HEK293 (cell line): ENCODE measurements at regions not wholly inside any gene's neighbourhood (a gene's known extent, or its start where the extent isn't known, plus 50 kb on each side); places are given as distances from the start of the nearest gene placed in this dataset.

Experiments
- BCL11A ChIP-seq: fragments of 450-650 bp; formaldehyde crosslinking; IDR thresholded peaks from 2 replicates; pipeline ENCODE4 v1.5.1; 2016; ENCODE audit warnings: low read depth, missing biosample characterization, missing genetic modification characterization
- FEZF1 ChIP-seq: fragments of 450-650 bp; formaldehyde crosslinking; IDR thresholded peaks from 2 replicates; pipeline ENCODE4 v1.5.1; 2016; ENCODE audit warnings: missing biosample characterization, missing genetic modification characterization
- GLIS1 ChIP-seq: fragments of 450-650 bp; formaldehyde crosslinking; IDR thresholded peaks from 2 replicates; pipeline ENCODE4 v1.5.1; 2016; ENCODE audit warnings: missing biosample characterization, missing genetic modification characterization
- HOXA7 ChIP-seq: sonication (generic); formaldehyde crosslinking; IDR thresholded peaks from 2 replicates; pipeline ENCODE4 v1.8.1; 2022; ENCODE audit warnings: missing genetic modification reagents, borderline replicate concordance
- OSR2 ChIP-seq: fragments of 450-650 bp; formaldehyde crosslinking; IDR thresholded peaks from 2 replicates; pipeline ENCODE4 v1.5.1; 2016; ENCODE audit warnings: missing biosample characterization, missing genetic modification characterization
- PRDM1 ChIP-seq: fragments of 450-650 bp; formaldehyde crosslinking; IDR thresholded peaks from 2 replicates; pipeline ENCODE4; 2016; ENCODE audit warnings: missing biosample characterization, missing genetic modification characterization
- SALL2 ChIP-seq: fragments of 450-650 bp; formaldehyde crosslinking; IDR thresholded peaks from 2 replicates; pipeline ENCODE4 v1.5.0; 2017; ENCODE audit warnings: missing biosample characterization, mild to moderate bottlenecking, missing genetic modification characterization, borderline replicate concordance
- SCRT1 ChIP-seq: fragments of 450-650 bp; formaldehyde crosslinking; IDR thresholded peaks from 2 replicates; pipeline ENCODE4 v1.5.1; 2016; ENCODE audit warnings: missing biosample characterization, missing genetic modification characterization, borderline replicate concordance
- SP2 ChIP-seq: fragments of 450-650 bp; formaldehyde crosslinking; IDR thresholded peaks from 2 replicates; pipeline ENCODE4 v1.5.1; 2016; ENCODE audit warnings: missing biosample characterization, missing genetic modification characterization
- TRIM28 ChIP-seq: IDR thresholded peaks from 2 replicates; pipeline ENCODE4 v1.6.1; 2011; ENCODE audit warnings: low read length, control low read depth, borderline replicate concordance
- WT1 ChIP-seq: fragments of 450-650 bp; formaldehyde crosslinking; IDR thresholded peaks from 2 replicates; pipeline ENCODE4 v1.5.1; 2016; ENCODE audit warnings: missing biosample characterization, missing genetic modification characterization
- ZBTB48 ChIP-seq: fragments of 450-650 bp; formaldehyde crosslinking; IDR thresholded peaks from 2 replicates; pipeline ENCODE4 v1.5.1; 2016; ENCODE audit warnings: missing biosample characterization, missing genetic modification characterization
- ZEB2 ChIP-seq: fragments of 450-650 bp; formaldehyde crosslinking; IDR thresholded peaks from 2 replicates; pipeline ENCODE4 v1.5.1; 2016; ENCODE audit warnings: missing biosample characterization, missing genetic modification characterization
- ZFHX2 ChIP-seq: fragments of 450-650 bp; formaldehyde crosslinking; conservative IDR thresholded peaks from 2 replicates; pipeline ENCODE4 v1.5.1; 2016; ENCODE audit warnings: missing biosample characterization, missing genetic modification characterization
- ZNF132 ChIP-seq: fragments of 450-650 bp; formaldehyde crosslinking; IDR thresholded peaks from 2 replicates; pipeline ENCODE4 v1.5.1; 2017; ENCODE audit warnings: missing biosample characterization, missing genetic modification characterization, borderline replicate concordance
- ZNF169 ChIP-seq: fragments of 450-650 bp; formaldehyde crosslinking; IDR thresholded peaks from 2 replicates; pipeline ENCODE4 v1.5.1; 2016; ENCODE audit warnings: missing biosample characterization, missing genetic modification characterization
- ZNF202 ChIP-seq: fragments of 450-650 bp; formaldehyde crosslinking; IDR thresholded peaks from 2 replicates; pipeline ENCODE4 v1.5.1; 2016; ENCODE audit warnings: missing biosample characterization, missing genetic modification characterization, borderline replicate concordance
- ZNF24 ChIP-seq: fragments of 450-650 bp; formaldehyde crosslinking; IDR thresholded peaks from 2 replicates; pipeline ENCODE4 v1.5.1; 2016; ENCODE audit warnings: missing biosample characterization, missing genetic modification characterization
- ZNF266 ChIP-seq: fragments of 450-650 bp; formaldehyde crosslinking; IDR thresholded peaks from 2 replicates; pipeline ENCODE4 v1.5.1; 2016; ENCODE audit warnings: missing biosample characterization, missing genetic modification characterization, low read depth
- ZNF37A ChIP-seq: fragments of 450-650 bp; IDR thresholded peaks from 2 replicates; pipeline ENCODE4 v1.5.1; 2018; ENCODE audit warnings: missing biosample characterization, missing genetic modification characterization
- ZNF404 ChIP-seq: fragments of 450-650 bp; formaldehyde crosslinking; IDR thresholded peaks from 2 replicates; pipeline ENCODE4 v1.5.1; 2017; ENCODE audit warnings: missing biosample characterization, missing genetic modification characterization
- ZNF48 ChIP-seq: fragments of 450-650 bp; formaldehyde crosslinking; IDR thresholded peaks from 2 replicates; pipeline ENCODE4 v1.5.1; 2016; ENCODE audit warnings: missing biosample characterization, missing genetic modification characterization
- ZNF658 ChIP-seq: fragments of 450-650 bp; formaldehyde crosslinking; IDR thresholded peaks from 2 replicates; pipeline ENCODE4; 2016; ENCODE audit warnings: missing biosample characterization, missing genetic modification characterization
- TF ChIP-seq, protein P1 (sequence below): fragments of 450-650 bp; formaldehyde crosslinking; IDR thresholded peaks from 2 replicates; pipeline ENCODE4 v1.5.1; 2016; ENCODE audit warnings: missing biosample characterization, missing genetic modification characterization
- TF ChIP-seq, protein P2 (sequence below): fragments of 450-650 bp; formaldehyde crosslinking; IDR thresholded peaks from 2 replicates; pipeline ENCODE4 v1.5.1; 2016; ENCODE audit warnings: missing biosample characterization, missing genetic modification characterization
- TF ChIP-seq, protein P3 (sequence below): fragments of 450-650 bp; formaldehyde crosslinking; IDR thresholded peaks from 2 replicates; pipeline ENCODE4 v1.5.1; 2017; ENCODE audit warnings: missing biosample characterization, missing genetic modification characterization
- TF ChIP-seq, protein P4 (sequence below): fragments of 450-650 bp; formaldehyde crosslinking; conservative IDR thresholded peaks from 2 replicates; pipeline ENCODE4 v1.5.1; 2016; ENCODE audit warnings: low read depth, missing biosample characterization, missing genetic modification characterization
- TF ChIP-seq, protein P5 (sequence below): fragments of 450-650 bp; formaldehyde crosslinking; IDR thresholded peaks from 2 replicates; pipeline ENCODE4 v1.5.1; 2016; ENCODE audit warnings: missing biosample characterization, missing genetic modification characterization
- TF ChIP-seq, protein P6 (sequence below): fragments of 450-650 bp; formaldehyde crosslinking; IDR thresholded peaks from 2 replicates; pipeline ENCODE4 v1.5.1; 2016; ENCODE audit warnings: missing biosample characterization, missing genetic modification characterization

DNA sequence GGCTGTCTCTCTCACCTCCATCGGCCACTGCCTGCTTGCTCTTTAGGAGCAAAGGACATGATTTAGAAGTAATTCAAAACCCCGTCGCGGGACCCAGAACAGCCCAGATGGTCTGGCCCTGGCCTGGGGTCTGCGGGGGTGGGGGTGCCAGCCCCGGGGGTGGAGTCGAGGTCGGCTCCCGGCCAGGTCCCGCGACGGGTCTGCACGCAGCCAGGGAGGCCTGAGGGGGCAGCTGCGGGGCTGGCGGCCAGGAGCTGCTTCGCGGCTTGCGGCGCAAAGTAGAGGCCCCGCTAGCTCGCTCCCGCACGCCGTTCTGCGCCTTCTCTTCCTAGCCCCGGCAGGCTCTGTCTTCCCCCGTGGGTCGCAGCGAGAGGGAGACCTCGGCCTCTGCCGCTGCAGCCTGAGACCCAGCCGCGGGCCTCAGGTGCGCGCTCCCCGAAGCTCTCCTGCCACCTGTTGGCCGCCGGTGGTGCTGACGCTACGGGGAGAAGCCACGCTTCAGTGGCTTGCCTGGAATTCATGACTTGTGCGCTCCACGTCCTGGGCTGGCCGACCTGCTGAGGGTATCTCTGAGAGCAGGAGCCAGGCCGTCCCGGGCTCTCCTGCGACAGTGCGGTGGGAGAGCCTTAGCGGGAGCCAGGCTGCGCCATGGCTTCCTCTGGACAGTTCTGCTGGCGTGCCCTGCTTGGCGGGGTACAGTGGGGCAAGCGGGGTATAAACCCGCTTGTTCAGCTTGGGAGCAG, 157.2 kb upstream of the PITX1 start (continued):
- TF ChIP-seq, protein P1, sequence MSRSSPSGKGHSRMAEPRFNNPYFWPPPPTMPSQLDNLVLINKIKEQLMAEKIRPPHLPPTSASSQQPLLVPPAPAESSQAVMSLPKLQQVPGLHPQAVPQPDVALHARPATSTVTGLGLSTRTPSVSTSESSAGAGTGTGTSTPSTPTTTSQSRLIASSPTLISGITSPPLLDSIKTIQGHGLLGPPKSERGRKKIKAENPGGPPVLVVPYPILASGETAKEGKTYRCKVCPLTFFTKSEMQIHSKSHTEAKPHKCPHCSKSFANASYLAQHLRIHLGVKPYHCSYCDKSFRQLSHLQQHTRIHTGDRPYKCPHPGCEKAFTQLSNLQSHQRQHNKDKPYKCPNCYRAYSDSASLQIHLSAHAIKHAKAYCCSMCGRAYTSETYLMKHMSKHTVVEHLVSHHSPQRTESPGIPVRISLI (tag by site-specific recombination): no peak
- no peak for TF ChIP-seq ZNF37A (tag by site-specific recombination)
- no peak for TF ChIP-seq TRIM28
- TF ChIP-seq BCL11A: no peak
- no peak for TF ChIP-seq OSR2 (tag by site-specific recombination)
- TF ChIP-seq FEZF1 (tag by site-specific recombination): no peak
- peak; percentile 52; the same call in 1 of the 2 replicates for TF ChIP-seq ZBTB48 (tag by site-specific recombination)
- TF ChIP-seq ZNF266: no peak
- TF ChIP-seq ZFHX2 (tag by site-specific recombination): peak; percentile 55
- no peak for TF ChIP-seq SP2
- TF ChIP-seq, protein P2, sequence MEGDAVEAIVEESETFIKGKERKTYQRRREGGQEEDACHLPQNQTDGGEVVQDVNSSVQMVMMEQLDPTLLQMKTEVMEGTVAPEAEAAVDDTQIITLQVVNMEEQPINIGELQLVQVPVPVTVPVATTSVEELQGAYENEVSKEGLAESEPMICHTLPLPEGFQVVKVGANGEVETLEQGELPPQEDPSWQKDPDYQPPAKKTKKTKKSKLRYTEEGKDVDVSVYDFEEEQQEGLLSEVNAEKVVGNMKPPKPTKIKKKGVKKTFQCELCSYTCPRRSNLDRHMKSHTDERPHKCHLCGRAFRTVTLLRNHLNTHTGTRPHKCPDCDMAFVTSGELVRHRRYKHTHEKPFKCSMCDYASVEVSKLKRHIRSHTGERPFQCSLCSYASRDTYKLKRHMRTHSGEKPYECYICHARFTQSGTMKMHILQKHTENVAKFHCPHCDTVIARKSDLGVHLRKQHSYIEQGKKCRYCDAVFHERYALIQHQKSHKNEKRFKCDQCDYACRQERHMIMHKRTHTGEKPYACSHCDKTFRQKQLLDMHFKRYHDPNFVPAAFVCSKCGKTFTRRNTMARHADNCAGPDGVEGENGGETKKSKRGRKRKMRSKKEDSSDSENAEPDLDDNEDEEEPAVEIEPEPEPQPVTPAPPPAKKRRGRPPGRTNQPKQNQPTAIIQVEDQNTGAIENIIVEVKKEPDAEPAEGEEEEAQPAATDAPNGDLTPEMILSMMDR: peak; percentile 99
- TF ChIP-seq ZNF132: no peak
- TF ChIP-seq WT1 (tag by site-specific recombination): no peak; the same call in 1 of the 2 replicates
- TF ChIP-seq SALL2: no peak
- TF ChIP-seq, protein P3, sequence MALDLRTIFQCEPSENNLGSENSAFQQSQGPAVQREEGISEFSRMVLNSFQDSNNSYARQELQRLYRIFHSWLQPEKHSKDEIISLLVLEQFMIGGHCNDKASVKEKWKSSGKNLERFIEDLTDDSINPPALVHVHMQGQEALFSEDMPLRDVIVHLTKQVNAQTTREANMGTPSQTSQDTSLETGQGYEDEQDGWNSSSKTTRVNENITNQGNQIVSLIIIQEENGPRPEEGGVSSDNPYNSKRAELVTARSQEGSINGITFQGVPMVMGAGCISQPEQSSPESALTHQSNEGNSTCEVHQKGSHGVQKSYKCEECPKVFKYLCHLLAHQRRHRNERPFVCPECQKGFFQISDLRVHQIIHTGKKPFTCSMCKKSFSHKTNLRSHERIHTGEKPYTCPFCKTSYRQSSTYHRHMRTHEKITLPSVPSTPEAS (tag by site-specific recombination): peak; percentile 25; the same call in 1 of the 2 replicates
- peak; percentile 99 for TF ChIP-seq SCRT1 (tag by site-specific recombination)
- TF ChIP-seq, protein P4, sequence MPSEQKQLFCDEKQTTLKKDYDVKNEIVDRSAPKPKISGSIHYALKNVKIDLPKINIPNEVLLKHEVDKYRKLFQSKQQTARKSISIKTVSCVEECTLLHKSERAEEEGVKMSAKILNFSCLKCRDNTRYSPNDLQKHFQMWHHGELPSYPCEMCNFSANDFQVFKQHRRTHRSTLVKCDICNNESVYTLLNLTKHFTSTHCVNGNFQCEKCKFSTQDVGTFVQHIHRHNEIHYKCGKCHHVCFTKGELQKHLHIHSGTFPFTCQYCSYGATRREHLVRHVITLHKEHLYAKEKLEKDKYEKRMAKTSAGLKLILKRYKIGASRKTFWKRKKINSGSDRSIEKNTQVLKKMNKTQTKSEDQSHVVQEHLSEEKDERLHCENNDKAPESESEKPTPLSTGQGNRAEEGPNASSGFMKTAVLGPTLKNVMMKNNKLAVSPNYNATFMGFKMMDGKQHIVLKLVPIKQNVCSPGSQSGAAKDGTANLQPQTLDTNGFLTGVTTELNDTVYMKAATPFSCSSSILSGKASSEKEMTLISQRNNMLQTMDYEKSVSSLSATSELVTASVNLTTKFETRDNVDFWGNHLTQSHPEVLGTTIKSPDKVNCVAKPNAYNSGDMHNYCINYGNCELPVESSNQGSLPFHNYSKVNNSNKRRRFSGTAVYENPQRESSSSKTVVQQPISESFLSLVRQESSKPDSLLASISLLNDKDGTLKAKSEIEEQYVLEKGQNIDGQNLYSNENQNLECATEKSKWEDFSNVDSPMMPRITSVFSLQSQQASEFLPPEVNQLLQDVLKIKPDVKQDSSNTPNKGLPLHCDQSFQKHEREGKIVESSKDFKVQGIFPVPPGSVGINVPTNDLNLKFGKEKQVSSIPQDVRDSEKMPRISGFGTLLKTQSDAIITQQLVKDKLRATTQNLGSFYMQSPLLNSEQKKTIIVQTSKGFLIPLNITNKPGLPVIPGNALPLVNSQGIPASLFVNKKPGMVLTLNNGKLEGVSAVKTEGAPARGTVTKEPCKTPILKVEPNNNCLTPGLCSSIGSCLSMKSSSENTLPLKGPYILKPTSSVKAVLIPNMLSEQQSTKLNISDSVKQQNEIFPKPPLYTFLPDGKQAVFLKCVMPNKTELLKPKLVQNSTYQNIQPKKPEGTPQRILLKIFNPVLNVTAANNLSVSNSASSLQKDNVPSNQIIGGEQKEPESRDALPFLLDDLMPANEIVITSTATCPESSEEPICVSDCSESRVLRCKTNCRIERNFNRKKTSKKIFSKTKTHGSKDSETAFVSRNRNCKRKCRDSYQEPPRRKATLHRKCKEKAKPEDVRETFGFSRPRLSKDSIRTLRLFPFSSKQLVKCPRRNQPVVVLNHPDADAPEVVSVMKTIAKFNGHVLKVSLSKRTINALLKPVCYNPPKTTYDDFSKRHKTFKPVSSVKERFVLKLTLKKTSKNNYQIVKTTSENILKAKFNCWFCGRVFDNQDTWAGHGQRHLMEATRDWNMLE (tag by site-specific recombination): no peak
- TF ChIP-seq PRDM1 (tag by site-specific recombination): no peak
- TF ChIP-seq, protein P5, sequence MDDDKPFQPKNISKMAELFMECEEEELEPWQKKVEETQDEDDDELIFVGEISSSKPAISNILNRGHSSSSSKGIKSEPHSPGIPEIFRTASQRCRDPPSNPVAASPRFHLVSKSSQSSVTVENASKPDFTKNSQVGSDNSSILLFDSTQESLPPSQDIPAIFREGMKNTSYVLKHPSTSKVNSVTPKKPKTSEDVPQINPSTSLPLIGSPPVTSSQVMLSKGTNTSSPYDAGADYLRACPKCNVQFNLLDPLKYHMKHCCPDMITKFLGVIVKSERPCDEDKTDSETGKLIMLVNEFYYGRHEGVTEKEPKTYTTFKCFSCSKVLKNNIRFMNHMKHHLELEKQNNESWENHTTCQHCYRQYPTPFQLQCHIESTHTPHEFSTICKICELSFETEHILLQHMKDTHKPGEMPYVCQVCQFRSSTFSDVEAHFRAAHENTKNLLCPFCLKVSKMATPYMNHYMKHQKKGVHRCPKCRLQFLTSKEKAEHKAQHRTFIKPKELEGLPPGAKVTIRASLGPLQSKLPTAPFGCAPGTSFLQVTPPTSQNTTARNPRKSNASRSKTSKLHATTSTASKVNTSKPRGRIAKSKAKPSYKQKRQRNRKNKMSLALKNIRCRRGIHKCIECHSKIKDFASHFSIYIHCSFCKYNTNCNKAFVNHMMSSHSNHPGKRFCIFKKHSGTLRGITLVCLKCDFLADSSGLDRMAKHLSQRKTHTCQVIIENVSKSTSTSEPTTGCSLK (tag by site-specific recombination): no peak
- no peak for TF ChIP-seq ZNF202 (tag by site-specific recombination)
- peak; percentile 62 for TF ChIP-seq ZNF24
- peak; percentile 91 for TF ChIP-seq ZEB2
- peak; percentile 58 for TF ChIP-seq GLIS1 (tag by site-specific recombination)
- TF ChIP-seq ZNF658 (tag by site-specific recombination): no peak
- no peak for TF ChIP-seq HOXA7
- TF ChIP-seq ZNF404: no peak
- no peak for TF ChIP-seq ZNF48
- TF ChIP-seq, protein P6, sequence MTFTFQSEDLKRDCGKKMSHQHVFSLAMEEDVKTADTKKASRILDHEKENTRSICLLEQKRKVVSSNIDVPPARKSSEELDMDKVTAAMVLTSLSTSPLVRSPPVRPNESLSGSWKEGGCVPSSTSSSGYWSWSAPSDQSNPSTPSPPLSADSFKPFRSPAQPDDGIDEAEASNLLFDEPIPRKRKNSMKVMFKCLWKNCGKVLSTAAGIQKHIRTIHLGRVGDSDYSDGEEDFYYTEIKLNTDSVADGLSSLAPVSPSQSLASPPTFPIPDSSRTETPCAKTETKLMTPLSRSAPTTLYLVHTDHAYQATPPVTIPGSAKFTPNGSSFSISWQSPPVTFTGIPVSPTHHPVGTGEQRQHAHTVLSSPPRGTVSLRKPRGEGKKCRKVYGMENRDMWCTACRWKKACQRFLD (tag by site-specific recombination): no peak
- no peak for TF ChIP-seq ZNF169 (tag by site-specific recombination)
